GM23338 (cell line): ENCODE measurements at regions not wholly inside any gene's neighbourhood (a gene's known extent, or its start where the extent isn't known, plus 50 kb on each side); places are given as distances from the start of the nearest gene placed in this dataset.

Experiments used
- ATAC-seq: fragments of 200-7000 bp; cut with Tn5 transposase; 3 replicates; pipeline ENCODE4 v1.9.1; 2020
- DNase-seq: peaks from one replicate; pipeline ENCODE4 v3.0.0-alpha.2; 2015; ENCODE audit warnings: low spot score
- H2AFZ ChIP-seq: fragments of 200-600 bp; sonication (generic); 2 replicates; pipeline ENCODE4 v1.8.0; 2016; ENCODE audit warnings: antibody characterized with exemption, mild to moderate bottlenecking, moderate library complexity
- H3F3A ChIP-seq: fragments of 200-600 bp; sonication (generic); replicated peaks from 2 replicates; pipeline ENCODE4 v1.8.0; 2017; ENCODE audit warnings: antibody characterized with exemption, mixed run types, low read depth
- H3K27ac ChIP-seq: fragments of 200-600 bp; sonication (generic); 2 replicates; pipeline ENCODE4 v1.6.1; 2016; ENCODE audit warnings: low read depth
- H3K27me3 ChIP-seq: fragments of 200-600 bp; sonication (generic); 2 replicates; pipeline ENCODE4 v1.8.0; 2016; ENCODE audit warnings: mild to moderate bottlenecking, mixed run types, moderate library complexity; ENCODE audit not compliant: insufficient read depth
- H3K36me3 ChIP-seq: fragments of 200-600 bp; sonication (generic); 2 replicates; pipeline ENCODE4 v1.8.0; 2016; ENCODE audit warnings: mild to moderate bottlenecking; ENCODE audit not compliant: insufficient read depth
- H3K4me1 ChIP-seq: fragments of 200-600 bp; sonication (generic); 2 replicates; pipeline ENCODE4 v1.8.0; 2016; ENCODE audit warnings: mild to moderate bottlenecking, moderate library complexity; ENCODE audit not compliant: insufficient read depth
- H3K4me2 ChIP-seq: fragments of 200-600 bp; sonication (generic); 2 replicates; pipeline ENCODE4 v1.7.1; 2017; ENCODE audit warnings: mixed run types
- H3K4me3 ChIP-seq: fragments of 200-600 bp; sonication (generic); 2 replicates; pipeline ENCODE4 v1.6.1; 2016; ENCODE audit warnings: mixed run types
- H3K79me2 ChIP-seq: fragments of 200-600 bp; sonication (generic); replicated peaks from 2 replicates; pipeline ENCODE4 v1.8.0; 2017; ENCODE audit warnings: mild to moderate bottlenecking; ENCODE audit not compliant: insufficient read depth
- H3K9me2 ChIP-seq: fragments of 200-600 bp; sonication (generic); 2 replicates; pipeline ENCODE4 v1.8.0; 2017; ENCODE audit not compliant: insufficient read depth
- H4K20me1 ChIP-seq: fragments of 200-600 bp; sonication (generic); replicated peaks from 2 replicates; pipeline ENCODE4 v1.8.0; 2017; ENCODE audit warnings: mild to moderate bottlenecking; ENCODE audit not compliant: insufficient read depth
- H3K27ac Mint-ChIP-seq: 2 replicates; pipeline ENCODE4 v1.8.0; 2020; ENCODE audit warnings: inconsistent platforms, mild to moderate bottlenecking, moderate library complexity, mixed read lengths
- H3K27me3 Mint-ChIP-seq: 3 replicates; pipeline ENCODE4 v1.8.0; 2022; ENCODE audit warnings: low read depth, mild to moderate bottlenecking, moderate library complexity, mixed read lengths, inconsistent platforms; ENCODE audit not compliant: insufficient read depth, poor library complexity
- H3K36me3 Mint-ChIP-seq: 3 replicates; pipeline ENCODE4 v1.8.0; 2021; ENCODE audit warnings: low read depth, mild to moderate bottlenecking, inconsistent platforms, moderate library complexity, mixed read lengths
- H3K4me1 Mint-ChIP-seq: 3 replicates; pipeline ENCODE4 v1.8.0; 2020; ENCODE audit warnings: mild to moderate bottlenecking, inconsistent platforms, mixed read lengths
- H3K4me3 Mint-ChIP-seq: 3 replicates; pipeline ENCODE4 v1.8.0; 2021; ENCODE audit warnings: moderate library complexity, mild to moderate bottlenecking, inconsistent platforms, mixed read lengths
- H3K9me3 Mint-ChIP-seq: 3 replicates; pipeline ENCODE4 v1.8.0; 2020; ENCODE audit warnings: moderate library complexity, mild to moderate bottlenecking, inconsistent platforms, mixed read lengths
- CREB1 ChIP-seq: fragments of 250-450 bp; sonication (Bioruptor Pico); IDR thresholded peaks from 2 replicates; pipeline ENCODE4 v1.5.0; 2020; ENCODE audit warnings: low read depth, mild to moderate bottlenecking, moderate library complexity
- EZH2phosphoT487 ChIP-seq: fragments of 200-600 bp; sonication (generic); IDR thresholded peaks from one replicate; pipeline ENCODE4 v1.8.1; 2018; ENCODE audit warnings: antibody characterized with exemption; ENCODE audit not compliant: unreplicated experiment
- JUNB ChIP-seq: IDR thresholded peaks from one replicate; pipeline ENCODE4 v1.6.1; 2016; ENCODE audit warnings: antibody characterized with exemption; ENCODE audit not compliant: unreplicated experiment
- TF ChIP-seq, protein P1 (sequence below): IDR thresholded peaks from 2 replicates; pipeline ENCODE4 v1.6.1; 2016; ENCODE audit warnings: antibody characterized with exemption
- TF ChIP-seq, protein P2 (sequence below): IDR thresholded peaks from one replicate; pipeline ENCODE4 v1.6.1; 2018; ENCODE audit warnings: antibody characterized with exemption; ENCODE audit not compliant: unreplicated experiment
- TF ChIP-seq, protein P3 (sequence below), 2 experiments: fragments of 200-600 bp in 1 of 2; sonication (generic) in 1 of 2; conservative IDR thresholded peaks; 2 replicates each; pipeline versions ENCODE4 v1.5.1 to v1.6.1; 2016 to 2017; ENCODE audit warnings: antibody characterized with exemption in 2 of 2, low read depth in 2 of 2, mild to moderate bottlenecking in 2 of 2, moderate library complexity in 1 of 2
- TF ChIP-seq, protein P4 (sequence below): fragments of 250-450 bp; sonication (Bioruptor Pico); IDR thresholded peaks from 2 replicates; pipeline ENCODE4 v1.5.0; 2020; ENCODE audit warnings: mild to moderate bottlenecking, moderate library complexity

DNA sequence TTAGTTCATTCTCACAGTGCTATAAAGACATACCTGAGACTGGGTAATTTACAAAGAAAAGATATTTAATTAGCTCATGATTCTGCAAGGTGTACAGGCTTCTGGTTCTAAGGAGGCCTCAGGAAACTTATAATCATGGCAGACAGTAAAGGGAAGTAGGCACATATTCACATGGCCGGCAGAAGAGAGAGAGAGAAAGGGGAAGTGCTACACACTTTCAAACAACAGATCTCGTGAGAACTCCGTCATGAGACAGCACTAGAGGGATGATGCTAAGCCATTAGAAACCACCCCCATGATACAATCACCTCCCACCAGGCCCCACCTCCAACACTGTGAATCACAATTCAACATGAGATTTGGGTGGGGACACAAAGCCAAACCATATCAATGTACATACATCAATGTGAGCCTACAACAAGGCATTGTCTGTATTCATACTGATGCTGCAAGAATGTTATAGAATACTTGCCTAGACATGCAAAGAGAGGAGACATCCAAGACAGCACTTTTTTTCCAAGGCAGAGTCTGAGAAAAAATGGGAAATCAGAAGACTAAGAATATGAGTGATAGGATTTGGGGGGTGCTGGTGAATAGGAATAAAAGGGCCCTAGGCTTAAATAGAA is 114.8 kb upstream of the XYLT1 start:
- H3K27ac Mint-ChIP-seq: no peak overlapping the region

More for the DNA sequence above, 114.8 kb upstream of the XYLT1 start:
- Histone ChIP-seq H3F3A (no peaks in the 10 kb centered on the region), H3K4me2 (no peak overlapping the region), H2AFZ (no peak overlapping the region), H3K36me3 (no peaks in the 10 kb centered on the region; the same call in 1 of the 2 replicates), H3K4me3 (no peak overlapping the region), H3K4me1 (no peaks in the 10 kb centered on the region), H3K27me3 (no peaks in the 10 kb centered on the region), H3K79me2 (no peaks in the 10 kb centered on the region), H3K27ac (no peak overlapping the region), H3K9me2 (peaks cover 6% of the 10 kb centered on the region; the same call in 1 of the 2 replicates), H4K20me1 (no peaks in the 10 kb centered on the region)
- no peaks in the 10 kb centered on the region for H3K27me3 Mint-ChIP-seq
- TF ChIP-seq EZH2phosphoT487 (no peak), JUNB (no peak), CREB1 (CRISPR knock-in tag) (no peak)
- TF ChIP-seq, protein P1, sequence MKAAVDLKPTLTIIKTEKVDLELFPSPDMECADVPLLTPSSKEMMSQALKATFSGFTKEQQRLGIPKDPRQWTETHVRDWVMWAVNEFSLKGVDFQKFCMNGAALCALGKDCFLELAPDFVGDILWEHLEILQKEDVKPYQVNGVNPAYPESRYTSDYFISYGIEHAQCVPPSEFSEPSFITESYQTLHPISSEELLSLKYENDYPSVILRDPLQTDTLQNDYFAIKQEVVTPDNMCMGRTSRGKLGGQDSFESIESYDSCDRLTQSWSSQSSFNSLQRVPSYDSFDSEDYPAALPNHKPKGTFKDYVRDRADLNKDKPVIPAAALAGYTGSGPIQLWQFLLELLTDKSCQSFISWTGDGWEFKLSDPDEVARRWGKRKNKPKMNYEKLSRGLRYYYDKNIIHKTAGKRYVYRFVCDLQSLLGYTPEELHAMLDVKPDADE: no peak
- TF ChIP-seq, protein P2, sequence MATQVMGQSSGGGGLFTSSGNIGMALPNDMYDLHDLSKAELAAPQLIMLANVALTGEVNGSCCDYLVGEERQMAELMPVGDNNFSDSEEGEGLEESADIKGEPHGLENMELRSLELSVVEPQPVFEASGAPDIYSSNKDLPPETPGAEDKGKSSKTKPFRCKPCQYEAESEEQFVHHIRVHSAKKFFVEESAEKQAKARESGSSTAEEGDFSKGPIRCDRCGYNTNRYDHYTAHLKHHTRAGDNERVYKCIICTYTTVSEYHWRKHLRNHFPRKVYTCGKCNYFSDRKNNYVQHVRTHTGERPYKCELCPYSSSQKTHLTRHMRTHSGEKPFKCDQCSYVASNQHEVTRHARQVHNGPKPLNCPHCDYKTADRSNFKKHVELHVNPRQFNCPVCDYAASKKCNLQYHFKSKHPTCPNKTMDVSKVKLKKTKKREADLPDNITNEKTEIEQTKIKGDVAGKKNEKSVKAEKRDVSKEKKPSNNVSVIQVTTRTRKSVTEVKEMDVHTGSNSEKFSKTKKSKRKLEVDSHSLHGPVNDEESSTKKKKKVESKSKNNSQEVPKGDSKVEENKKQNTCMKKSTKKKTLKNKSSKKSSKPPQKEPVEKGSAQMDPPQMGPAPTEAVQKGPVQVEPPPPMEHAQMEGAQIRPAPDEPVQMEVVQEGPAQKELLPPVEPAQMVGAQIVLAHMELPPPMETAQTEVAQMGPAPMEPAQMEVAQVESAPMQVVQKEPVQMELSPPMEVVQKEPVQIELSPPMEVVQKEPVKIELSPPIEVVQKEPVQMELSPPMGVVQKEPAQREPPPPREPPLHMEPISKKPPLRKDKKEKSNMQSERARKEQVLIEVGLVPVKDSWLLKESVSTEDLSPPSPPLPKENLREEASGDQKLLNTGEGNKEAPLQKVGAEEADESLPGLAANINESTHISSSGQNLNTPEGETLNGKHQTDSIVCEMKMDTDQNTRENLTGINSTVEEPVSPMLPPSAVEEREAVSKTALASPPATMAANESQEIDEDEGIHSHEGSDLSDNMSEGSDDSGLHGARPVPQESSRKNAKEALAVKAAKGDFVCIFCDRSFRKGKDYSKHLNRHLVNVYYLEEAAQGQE: no peak
- TF ChIP-seq, protein P3, sequence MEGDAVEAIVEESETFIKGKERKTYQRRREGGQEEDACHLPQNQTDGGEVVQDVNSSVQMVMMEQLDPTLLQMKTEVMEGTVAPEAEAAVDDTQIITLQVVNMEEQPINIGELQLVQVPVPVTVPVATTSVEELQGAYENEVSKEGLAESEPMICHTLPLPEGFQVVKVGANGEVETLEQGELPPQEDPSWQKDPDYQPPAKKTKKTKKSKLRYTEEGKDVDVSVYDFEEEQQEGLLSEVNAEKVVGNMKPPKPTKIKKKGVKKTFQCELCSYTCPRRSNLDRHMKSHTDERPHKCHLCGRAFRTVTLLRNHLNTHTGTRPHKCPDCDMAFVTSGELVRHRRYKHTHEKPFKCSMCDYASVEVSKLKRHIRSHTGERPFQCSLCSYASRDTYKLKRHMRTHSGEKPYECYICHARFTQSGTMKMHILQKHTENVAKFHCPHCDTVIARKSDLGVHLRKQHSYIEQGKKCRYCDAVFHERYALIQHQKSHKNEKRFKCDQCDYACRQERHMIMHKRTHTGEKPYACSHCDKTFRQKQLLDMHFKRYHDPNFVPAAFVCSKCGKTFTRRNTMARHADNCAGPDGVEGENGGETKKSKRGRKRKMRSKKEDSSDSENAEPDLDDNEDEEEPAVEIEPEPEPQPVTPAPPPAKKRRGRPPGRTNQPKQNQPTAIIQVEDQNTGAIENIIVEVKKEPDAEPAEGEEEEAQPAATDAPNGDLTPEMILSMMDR (conservative IDR thresholded peaks at IDR 0.05; ENCODE audit: low read depth in 2 of 2): no peak
- TF ChIP-seq, protein P4, sequence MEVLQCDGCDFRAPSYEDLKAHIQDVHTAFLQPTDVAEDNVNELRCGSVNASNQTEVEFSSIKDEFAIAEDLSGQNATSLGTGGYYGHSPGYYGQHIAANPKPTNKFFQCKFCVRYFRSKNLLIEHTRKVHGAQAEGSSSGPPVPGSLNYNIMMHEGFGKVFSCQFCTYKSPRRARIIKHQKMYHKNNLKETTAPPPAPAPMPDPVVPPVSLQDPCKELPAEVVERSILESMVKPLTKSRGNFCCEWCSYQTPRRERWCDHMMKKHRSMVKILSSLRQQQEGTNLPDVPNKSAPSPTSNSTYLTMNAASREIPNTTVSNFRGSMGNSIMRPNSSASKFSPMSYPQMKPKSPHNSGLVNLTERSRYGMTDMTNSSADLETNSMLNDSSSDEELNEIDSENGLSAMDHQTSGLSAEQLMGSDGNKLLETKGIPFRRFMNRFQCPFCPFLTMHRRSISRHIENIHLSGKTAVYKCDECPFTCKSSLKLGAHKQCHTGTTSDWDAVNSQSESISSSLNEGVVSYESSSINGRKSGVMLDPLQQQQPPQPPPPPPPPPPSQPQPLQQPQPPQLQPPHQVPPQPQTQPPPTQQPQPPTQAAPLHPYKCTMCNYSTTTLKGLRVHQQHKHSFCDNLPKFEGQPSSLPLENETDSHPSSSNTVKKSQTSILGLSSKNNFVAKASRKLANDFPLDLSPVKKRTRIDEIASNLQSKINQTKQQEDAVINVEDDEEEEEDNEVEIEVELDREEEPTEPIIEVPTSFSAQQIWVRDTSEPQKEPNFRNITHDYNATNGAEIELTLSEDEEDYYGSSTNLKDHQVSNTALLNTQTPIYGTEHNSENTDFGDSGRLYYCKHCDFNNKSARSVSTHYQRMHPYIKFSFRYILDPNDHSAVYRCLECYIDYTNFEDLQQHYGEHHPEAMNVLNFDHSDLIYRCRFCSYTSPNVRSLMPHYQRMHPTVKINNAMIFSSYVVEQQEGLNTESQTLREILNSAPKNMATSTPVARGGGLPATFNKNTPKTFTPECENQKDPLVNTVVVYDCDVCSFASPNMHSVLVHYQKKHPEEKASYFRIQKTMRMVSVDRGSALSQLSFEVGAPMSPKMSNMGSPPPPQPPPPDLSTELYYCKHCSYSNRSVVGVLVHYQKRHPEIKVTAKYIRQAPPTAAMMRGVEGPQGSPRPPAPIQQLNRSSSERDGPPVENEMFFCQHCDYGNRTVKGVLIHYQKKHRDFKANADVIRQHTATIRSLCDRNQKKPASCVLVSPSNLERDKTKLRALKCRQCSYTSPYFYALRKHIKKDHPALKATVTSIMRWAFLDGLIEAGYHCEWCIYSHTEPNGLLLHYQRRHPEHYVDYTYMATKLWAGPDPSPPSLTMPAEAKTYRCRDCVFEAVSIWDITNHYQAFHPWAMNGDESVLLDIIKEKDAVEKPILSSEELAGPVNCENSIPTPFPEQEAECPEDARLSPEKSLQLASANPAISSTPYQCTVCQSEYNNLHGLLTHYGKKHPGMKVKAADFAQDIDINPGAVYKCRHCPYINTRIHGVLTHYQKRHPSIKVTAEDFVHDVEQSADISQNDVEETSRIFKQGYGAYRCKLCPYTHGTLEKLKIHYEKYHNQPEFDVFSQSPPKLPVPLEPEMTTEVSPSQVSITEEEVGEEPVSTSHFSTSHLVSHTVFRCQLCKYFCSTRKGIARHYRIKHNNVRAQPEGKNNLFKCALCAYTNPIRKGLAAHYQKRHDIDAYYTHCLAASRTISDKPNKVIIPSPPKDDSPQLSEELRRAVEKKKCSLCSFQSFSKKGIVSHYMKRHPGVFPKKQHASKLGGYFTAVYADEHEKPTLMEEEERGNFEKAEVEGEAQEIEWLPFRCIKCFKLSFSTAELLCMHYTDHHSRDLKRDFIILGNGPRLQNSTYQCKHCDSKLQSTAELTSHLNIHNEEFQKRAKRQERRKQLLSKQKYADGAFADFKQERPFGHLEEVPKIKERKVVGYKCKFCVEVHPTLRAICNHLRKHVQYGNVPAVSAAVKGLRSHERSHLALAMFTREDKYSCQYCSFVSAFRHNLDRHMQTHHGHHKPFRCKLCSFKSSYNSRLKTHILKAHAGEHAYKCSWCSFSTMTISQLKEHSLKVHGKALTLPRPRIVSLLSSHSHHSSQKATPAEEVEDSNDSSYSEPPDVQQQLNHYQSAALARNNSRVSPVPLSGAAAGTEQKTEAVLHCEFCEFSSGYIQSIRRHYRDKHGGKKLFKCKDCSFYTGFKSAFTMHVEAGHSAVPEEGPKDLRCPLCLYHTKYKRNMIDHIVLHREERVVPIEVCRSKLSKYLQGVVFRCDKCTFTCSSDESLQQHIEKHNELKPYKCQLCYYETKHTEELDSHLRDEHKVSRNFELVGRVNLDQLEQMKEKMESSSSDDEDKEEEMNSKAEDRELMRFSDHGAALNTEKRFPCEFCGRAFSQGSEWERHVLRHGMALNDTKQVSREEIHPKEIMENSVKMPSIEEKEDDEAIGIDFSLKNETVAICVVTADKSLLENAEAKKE (CRISPR knock-in tag): no peak
- ATAC-seq (no peak), DNase-seq (no peak)
- H3K36me3 Mint-ChIP-seq: peaks cover 6% of the 10 kb centered on the region; the same call in 1 of the 3 replicates
- no peaks in the 10 kb centered on the region for H3K4me1 Mint-ChIP-seq
- H3K9me3 Mint-ChIP-seq: peaks cover 7% of the 10 kb centered on the region
- no peak overlapping the region for H3K4me3 Mint-ChIP-seq
